Naive B cell (primary cell): ENCODE measurements at regions not wholly inside any gene's neighbourhood (a gene's known extent, or its start where the extent isn't known, plus 50 kb on each side); places are given as distances from the start of the nearest gene placed in this dataset.
"Not testable (repeated sequence)": the region's sequence is repeated elsewhere in the genome, so short reads cannot be mapped to it uniquely, and the experiment has no call there.

Source experiments
- ATAC-seq, 2 donors: fragments of 150-1000 bp; cut with Tn5 transposase; 2 replicates each; pipeline ENCODE4 v1.10.0; 2021; ENCODE audit warnings: low read depth in 2 of 2, mild to moderate bottlenecking in 2 of 2, moderate library complexity in 2 of 2
- DNase-seq: peaks from one replicate; pipeline ENCODE4 v3.0.0; 2022
- H3K27ac Mint-ChIP-seq, 6 donors: one replicate each; pipeline ENCODE4 v1.8.0; 2020 to 2022; ENCODE audit warnings: mild to moderate bottlenecking in 6 of 6, mixed read lengths in 6 of 6, moderate library complexity in 5 of 6, inconsistent platforms in 2 of 6
- H3K27me3 Mint-ChIP-seq, 3 donors: one replicate each; pipeline ENCODE4 v1.8.0; 2021 to 2022; ENCODE audit warnings: mixed read lengths in 3 of 3, mild to moderate bottlenecking in 1 of 3
- H3K36me3 Mint-ChIP-seq, 2 donors: one replicate each; pipeline ENCODE4 v1.8.0; 2020 to 2022; ENCODE audit warnings: mixed read lengths in 2 of 2, inconsistent platforms in 1 of 2, mild to moderate bottlenecking in 1 of 2
- H3K4me1 Mint-ChIP-seq, 3 donors: one replicate each; pipeline ENCODE4 v1.8.0; 2020 to 2022; ENCODE audit warnings: mixed read lengths in 3 of 3, inconsistent platforms in 1 of 3, mild to moderate bottlenecking in 1 of 3, moderate library complexity in 1 of 3
- H3K4me3 Mint-ChIP-seq, 8 donors: one replicate each; pipeline ENCODE4 v1.8.0; 2020 to 2022; ENCODE audit warnings: mild to moderate bottlenecking in 8 of 8, mixed read lengths in 8 of 8, moderate library complexity in 8 of 8, inconsistent platforms in 2 of 8
- H3K9me3 Mint-ChIP-seq, 7 donors: one replicate each; pipeline ENCODE4 v1.8.0; 2020 to 2022; ENCODE audit warnings: mixed read lengths in 7 of 7, mild to moderate bottlenecking in 5 of 7, inconsistent platforms in 2 of 7, moderate library complexity in 1 of 7

DNA sequence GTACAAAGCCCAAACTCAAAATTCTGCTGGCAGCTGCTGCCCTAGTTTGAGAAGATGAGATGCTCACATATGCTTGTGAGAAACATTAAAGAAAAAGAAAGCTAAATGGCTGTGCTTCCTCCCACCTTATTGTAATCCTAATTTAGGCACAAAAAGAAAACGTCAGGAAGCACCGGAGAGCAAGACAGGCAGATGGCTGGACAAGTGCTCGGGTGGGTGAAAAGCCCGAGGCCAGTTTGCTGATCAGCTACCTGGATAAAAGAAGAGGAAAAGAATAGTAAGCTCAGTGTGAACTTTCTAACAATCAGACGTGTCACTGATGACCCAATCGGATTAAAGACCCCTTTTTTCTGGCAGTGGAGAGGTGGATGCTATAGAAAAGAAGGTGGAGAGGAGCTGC is 368.0 kb upstream of the ATP10A start:
- ATAC-seq, result no peak
- no peak for DNase-seq
- peaks cover 12 to 30% (median 18%) of the 10 kb centered on the region in 7 donors for H3K9me3 Mint-ChIP-seq
- H3K4me3 Mint-ChIP-seq, result no peak overlapping the region
- no peaks in the 10 kb centered on the region for H3K27me3 Mint-ChIP-seq
- H3K4me1 Mint-ChIP-seq, result no peaks in the 10 kb centered on the region
- H3K36me3 Mint-ChIP-seq, result peaks cover 9 to 17% of the 10 kb centered on the region in 2 donors
- no peak overlapping the region for H3K27ac Mint-ChIP-seq

DNA sequence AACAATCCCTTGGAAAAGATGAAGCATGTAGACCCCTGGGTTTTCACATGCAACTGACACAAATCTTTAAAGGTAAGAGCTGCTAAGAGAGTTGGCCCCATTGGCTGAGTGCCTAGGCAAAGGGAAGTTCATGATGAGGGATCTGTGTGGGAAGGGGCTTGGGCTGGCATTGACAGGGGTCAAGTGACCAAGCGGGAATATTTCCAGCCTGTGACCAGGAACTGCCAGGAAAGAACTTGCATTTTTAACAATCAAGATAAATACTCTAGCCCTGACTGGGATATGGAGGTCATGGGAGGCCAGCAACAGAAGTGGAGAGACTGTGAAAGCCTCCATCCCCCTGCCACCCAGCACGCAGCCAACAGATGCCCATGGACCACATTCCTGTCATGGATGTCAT is 361.1 kb upstream of the ATP10A start:
- H3K4me3 Mint-ChIP-seq, result no peak overlapping the region
- peaks cover 0 to 2% (median 0%) of the 10 kb centered on the region in 3 donors for H3K27me3 Mint-ChIP-seq
- H3K4me1 Mint-ChIP-seq, result no peaks in the 10 kb centered on the region

DNA sequence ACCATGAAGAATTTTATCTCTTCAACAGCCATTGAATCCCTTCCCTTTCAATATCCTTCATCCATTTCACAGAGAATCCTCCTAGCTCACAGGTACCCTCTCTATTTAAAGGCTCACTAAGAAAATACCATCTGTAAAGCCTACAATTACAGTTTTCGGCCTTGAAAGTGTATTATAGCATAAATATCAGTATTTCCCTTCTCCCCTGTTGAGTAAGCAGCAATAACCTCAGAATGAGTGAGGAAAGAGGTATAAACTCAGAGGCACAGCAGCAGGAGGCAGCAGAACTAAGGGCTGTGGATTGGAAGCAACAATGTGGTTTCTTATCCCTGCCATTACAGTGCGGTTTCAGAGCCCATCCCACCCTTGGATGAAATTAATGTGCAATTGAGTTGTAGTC is 360.6 kb upstream of the ATP10A start:
- no peak overlapping the region for H3K4me3 Mint-ChIP-seq
- peaks cover 11 to 20% (median 17%) of the 10 kb centered on the region in 7 donors for H3K9me3 Mint-ChIP-seq
- no peak for DNase-seq
- ATAC-seq, result no peak
- H3K27me3 Mint-ChIP-seq, result peaks cover 0 to 6% (median 0%) of the 10 kb centered on the region in 3 donors
- H3K27ac Mint-ChIP-seq, result no peak overlapping the region
- H3K4me1 Mint-ChIP-seq, result no peaks in the 10 kb centered on the region
- H3K36me3 Mint-ChIP-seq, result peaks cover 9 to 17% of the 10 kb centered on the region in 2 donors

More for the DNA sequence above, 361.1 kb upstream of the ATP10A start:
- DNase-seq, result no peak
- no peak overlapping the region for H3K27ac Mint-ChIP-seq
- ATAC-seq, result no peak
- peaks cover 12 to 24% (median 17%) of the 10 kb centered on the region in 7 donors for H3K9me3 Mint-ChIP-seq
- H3K36me3 Mint-ChIP-seq, result peaks cover 9 to 17% of the 10 kb centered on the region in 2 donors

DNA sequence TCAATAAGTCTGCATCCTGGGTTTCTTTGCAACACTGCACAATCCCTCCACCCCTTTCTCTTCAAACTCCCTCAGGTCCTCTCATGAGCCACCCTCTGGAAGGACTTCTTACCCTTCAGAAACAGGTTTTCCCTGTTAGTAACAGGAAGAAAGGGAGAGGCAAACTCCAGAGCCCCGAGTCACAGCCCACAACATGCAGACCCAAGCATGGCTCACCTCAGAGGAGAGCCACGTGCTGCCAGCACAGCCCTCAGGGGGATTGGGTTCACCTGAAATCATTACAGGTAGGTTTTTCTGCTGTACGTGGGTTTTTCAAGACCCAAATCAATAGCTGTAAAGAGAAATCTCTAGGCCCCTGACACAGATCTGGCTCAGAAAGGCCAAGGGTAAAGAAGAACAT is 359.7 kb upstream of the ATP10A start:
- H3K4me1 Mint-ChIP-seq, result no peaks in the 10 kb centered on the region
- H3K27me3 Mint-ChIP-seq, result peaks cover 0 to 6% (median 0%) of the 10 kb centered on the region in 3 donors
- peaks cover 7 to 13% (median 10%) of the 10 kb centered on the region in 7 donors for H3K9me3 Mint-ChIP-seq

DNA sequence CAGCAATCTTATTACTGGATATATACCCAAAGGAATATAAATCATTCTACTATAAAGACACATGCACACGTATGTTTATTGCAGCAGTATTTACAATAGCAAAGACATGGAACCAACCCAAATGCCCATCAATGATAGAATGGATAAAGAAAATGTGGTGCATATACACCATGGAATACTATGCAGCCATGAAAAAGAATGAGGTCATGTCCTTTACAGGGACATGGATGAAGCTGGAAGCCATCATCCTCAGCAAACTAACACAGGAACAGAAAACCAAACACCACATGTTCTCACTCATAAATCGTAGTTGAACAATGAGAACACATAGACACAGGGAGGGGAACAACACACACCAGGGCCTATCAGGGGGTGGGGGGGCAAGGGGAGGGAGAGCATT is 353.9 kb upstream of the ATP10A start:
- peaks cover 0 to 16% (median 5%) of the 10 kb centered on the region in 7 donors for H3K9me3 Mint-ChIP-seq
- not testable (repeated sequence) for DNase-seq, ATAC-seq, H3K27ac Mint-ChIP-seq, H3K4me3 Mint-ChIP-seq, H3K36me3 Mint-ChIP-seq, H3K27me3 Mint-ChIP-seq, H3K4me1 Mint-ChIP-seq

More for the DNA sequence above, 359.7 kb upstream of the ATP10A start:
- no peak overlapping the region for H3K27ac Mint-ChIP-seq
- no peak overlapping the region for H3K4me3 Mint-ChIP-seq
- ATAC-seq (no peak), DNase-seq (no peak)
- peaks cover 9 to 11% of the 10 kb centered on the region in 2 donors for H3K36me3 Mint-ChIP-seq

DNA sequence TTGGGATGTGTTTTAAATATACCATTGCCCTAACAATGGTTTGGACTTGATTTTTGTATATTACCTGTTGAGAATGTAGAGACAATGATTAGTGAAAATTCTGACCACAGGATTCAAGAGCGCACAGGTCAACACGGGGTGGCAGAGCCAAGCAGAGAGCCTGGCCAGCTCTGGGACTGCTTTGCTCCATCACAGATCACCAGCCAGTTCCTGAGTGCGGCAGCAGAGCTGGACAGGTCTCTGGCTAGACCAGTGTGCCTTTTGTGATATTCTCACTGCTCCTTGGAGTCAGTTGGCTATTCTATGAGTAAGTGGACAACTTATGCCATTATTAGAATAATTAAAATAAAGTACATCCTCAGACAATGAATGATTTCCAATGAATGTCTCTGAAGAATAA is 351.2 kb upstream of the ATP10A start:
- no peaks in the 10 kb centered on the region for H3K4me1 Mint-ChIP-seq
- H3K4me3 Mint-ChIP-seq, result no peak overlapping the region
- H3K36me3 Mint-ChIP-seq, result no peaks in the 10 kb centered on the region
- ATAC-seq, result no peak
- peaks cover 0 to 11% (median 5%) of the 10 kb centered on the region in 7 donors for H3K9me3 Mint-ChIP-seq
- H3K27ac Mint-ChIP-seq, result no peak overlapping the region
- DNase-seq, result no peak
- H3K27me3 Mint-ChIP-seq, result peaks cover 0 to 4% (median 4%) of the 10 kb centered on the region in 3 donors

DNA sequence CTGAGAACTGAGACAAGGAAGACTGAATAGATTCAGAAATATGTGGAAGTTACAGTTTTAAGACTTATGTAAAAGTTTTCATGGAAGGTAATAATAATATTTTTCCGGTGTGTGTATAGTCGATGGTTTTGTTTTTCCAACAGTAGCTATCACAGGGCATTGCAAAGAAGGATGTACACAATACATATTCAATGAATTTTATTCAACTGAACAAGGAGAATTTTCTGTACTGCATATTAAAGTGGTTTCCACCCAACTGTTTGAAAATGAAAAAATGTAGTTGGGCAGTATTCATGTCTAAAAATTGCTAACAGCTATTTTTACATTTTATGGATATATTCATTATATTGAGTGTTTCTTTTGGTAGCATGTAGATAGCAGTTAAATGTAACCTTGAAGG is 350.3 kb upstream of the ATP10A start:
- ATAC-seq, result no peak
- H3K4me3 Mint-ChIP-seq, result no peak overlapping the region

DNA sequence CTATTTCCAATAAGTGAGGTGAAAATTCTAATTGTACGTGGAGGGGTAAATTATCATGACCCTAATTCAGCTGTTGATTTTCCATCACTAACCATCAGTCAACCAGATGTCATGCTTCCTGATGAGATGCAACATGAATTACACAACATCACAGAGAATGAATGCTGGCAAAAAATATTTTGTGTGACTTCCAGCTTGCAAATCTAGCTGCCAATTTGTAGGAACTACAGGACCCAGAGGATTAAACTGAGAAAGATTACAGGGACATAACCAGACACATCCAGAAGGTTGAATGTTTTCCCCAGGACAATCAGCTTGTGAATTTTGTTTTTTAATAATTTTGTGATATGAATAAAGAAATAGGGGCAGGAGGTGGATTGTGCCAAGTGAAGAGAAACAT is 349.0 kb upstream of the ATP10A start:
- DNase-seq, result no peak
- ATAC-seq, result no peak
- no peak overlapping the region for H3K4me3 Mint-ChIP-seq

More for the DNA sequence above, 350.3 kb upstream of the ATP10A start:
- H3K27me3 Mint-ChIP-seq, result peaks cover 0 to 4% (median 0%) of the 10 kb centered on the region in 3 donors
- H3K4me1 Mint-ChIP-seq, result no peaks in the 10 kb centered on the region
- no peak overlapping the region for H3K27ac Mint-ChIP-seq
- H3K36me3 Mint-ChIP-seq, result no peaks in the 10 kb centered on the region
- DNase-seq, result no peak
- peaks cover 0 to 14% (median 5%) of the 10 kb centered on the region in 7 donors for H3K9me3 Mint-ChIP-seq

DNA sequence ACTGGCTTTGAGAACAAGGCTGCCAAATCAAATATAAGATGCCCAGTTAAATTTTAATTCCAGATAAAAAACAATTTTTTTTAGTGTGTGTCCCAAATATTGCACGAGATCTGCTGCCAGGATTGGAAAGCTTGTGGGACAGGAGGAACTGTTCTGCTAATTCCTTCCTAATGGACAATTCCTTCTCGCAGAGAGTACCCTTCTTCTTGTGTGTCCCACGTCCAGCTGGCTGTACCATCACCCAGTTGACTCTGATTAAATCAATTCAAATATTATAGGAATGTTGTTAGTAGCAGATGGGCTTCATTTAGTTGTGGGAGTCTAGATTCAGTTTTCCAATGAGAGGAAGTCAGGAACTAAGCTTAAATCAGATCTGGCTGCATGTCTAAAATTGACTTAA is 347.9 kb upstream of the ATP10A start:
- H3K27me3 Mint-ChIP-seq, result peaks cover 0 to 4% (median 0%) of the 10 kb centered on the region in 3 donors
- ATAC-seq (no peak), DNase-seq (no peak)
- no peak overlapping the region for H3K27ac Mint-ChIP-seq
- no peak overlapping the region for H3K4me3 Mint-ChIP-seq
- peaks cover 0 to 16% (median 0%) of the 10 kb centered on the region in 7 donors for H3K9me3 Mint-ChIP-seq
- H3K36me3 Mint-ChIP-seq, result no peaks in the 10 kb centered on the region
- H3K4me1 Mint-ChIP-seq, result no peaks in the 10 kb centered on the region

More for the DNA sequence above, 349.0 kb upstream of the ATP10A start:
- Mint-ChIP-seq H3K4me1 (no peaks in the 10 kb centered on the region), H3K36me3 (no peaks in the 10 kb centered on the region), H3K27me3 (peaks cover 0 to 4% (median 0%) of the 10 kb centered on the region in 3 donors), H3K27ac (no peak overlapping the region), H3K9me3 (peaks cover 0 to 16% (median 5%) of the 10 kb centered on the region in 7 donors)

DNA sequence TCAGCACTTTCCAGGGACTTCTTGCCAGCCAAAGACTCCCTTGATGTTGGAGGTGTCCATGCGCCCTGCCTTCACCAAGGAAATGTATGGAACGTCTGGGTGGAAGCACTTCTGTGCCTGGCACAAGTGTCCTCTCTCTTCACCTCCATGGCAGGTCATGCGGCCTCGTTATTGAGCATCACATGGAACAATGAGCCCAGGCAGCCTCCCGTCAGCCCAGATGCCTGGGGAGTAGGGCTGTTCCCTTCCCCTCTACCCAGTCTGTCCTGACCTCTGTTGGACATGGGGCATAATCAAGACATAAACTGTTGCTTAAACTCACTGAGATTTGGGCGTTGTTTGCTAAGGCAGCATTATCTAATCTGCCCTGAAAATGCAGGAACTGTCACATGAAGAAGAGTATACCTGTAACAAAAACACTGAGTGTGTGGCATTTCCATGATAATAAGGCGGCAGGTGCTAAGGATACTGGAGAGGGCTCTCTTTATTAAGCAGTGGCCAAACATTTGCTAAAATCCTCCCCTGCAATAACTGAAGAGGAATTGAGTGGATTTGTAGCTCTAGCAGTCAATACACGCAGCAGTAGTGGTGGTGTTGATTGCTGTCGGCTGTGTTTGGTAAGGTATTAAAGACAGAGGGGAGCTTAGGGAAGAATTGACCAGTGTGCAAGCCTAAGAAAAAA is 338.2 kb upstream of the ATP10A start:
- H3K36me3 Mint-ChIP-seq, result no peaks in the 10 kb centered on the region
- H3K4me1 Mint-ChIP-seq, result no peaks in the 10 kb centered on the region
- DNase-seq, result no peak

DNA sequence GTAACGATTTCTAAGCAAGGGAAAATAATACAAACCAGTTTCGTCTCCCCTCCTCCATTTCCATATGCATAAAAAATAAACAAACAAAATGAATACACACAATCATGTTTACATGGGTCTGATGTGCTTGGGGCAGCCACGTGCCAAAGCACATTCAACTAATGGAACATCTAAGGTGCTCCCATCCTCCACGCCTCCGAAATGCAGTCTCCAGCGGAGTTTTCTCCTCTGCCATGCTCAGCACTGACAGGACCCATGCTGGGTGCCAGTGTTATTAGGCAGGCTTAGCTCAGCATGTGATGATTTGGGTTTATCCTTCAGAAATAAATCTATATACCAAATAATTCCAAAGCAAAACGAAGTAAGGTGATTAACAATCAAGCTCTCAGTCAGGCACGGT is 337.3 kb upstream of the ATP10A start:
- Mint-ChIP-seq H3K4me3 (no peak overlapping the region), H3K36me3 (no peaks in the 10 kb centered on the region), H3K27me3 (peaks cover 0 to 5% (median 5%) of the 10 kb centered on the region in 3 donors), H3K4me1 (no peaks in the 10 kb centered on the region), H3K27ac (no peak overlapping the region), H3K9me3 (peaks cover 0 to 5% (median 0%) of the 10 kb centered on the region in 7 donors)
- no peak for DNase-seq
- no peak for ATAC-seq

More for the DNA sequence above, 338.2 kb upstream of the ATP10A start:
- H3K4me3 Mint-ChIP-seq, result no peak overlapping the region
- H3K27me3 Mint-ChIP-seq, result peaks cover 0 to 5% (median 5%) of the 10 kb centered on the region in 3 donors
- H3K27ac Mint-ChIP-seq, result no peak overlapping the region
- H3K9me3 Mint-ChIP-seq, result peaks cover 0 to 5% (median 0%) of the 10 kb centered on the region in 7 donors
- no peak for ATAC-seq

DNA sequence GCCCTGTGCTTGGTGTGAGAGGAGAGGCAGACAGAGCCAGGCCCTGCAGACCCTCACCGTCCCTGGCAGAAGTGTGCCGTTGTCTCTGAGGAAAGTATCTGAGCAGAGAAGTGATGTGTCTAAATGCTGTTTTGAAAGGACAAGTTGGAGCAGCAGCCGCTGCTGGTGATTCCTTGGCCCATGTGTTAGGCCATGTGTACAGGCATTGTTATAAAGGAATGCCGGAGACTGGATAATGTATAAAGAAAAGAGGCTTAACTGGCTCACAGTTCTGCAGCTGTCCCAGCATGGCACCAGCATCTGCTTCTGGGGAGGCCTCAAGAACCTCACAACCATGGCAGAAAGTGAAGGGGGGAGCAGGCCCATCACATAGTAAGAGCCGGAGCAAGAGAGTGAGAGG is 334.6 kb upstream of the ATP10A start:
- DNase-seq (no peak), ATAC-seq (no peak)
- Mint-ChIP-seq H3K36me3 (no peaks in the 10 kb centered on the region), H3K27me3 (peaks cover 0 to 5% (median 5%) of the 10 kb centered on the region in 3 donors), H3K27ac (no peak overlapping the region), H3K4me3 (no peak overlapping the region), H3K4me1 (no peaks in the 10 kb centered on the region), H3K9me3 (peaks cover 0 to 5% (median 0%) of the 10 kb centered on the region in 7 donors)

DNA sequence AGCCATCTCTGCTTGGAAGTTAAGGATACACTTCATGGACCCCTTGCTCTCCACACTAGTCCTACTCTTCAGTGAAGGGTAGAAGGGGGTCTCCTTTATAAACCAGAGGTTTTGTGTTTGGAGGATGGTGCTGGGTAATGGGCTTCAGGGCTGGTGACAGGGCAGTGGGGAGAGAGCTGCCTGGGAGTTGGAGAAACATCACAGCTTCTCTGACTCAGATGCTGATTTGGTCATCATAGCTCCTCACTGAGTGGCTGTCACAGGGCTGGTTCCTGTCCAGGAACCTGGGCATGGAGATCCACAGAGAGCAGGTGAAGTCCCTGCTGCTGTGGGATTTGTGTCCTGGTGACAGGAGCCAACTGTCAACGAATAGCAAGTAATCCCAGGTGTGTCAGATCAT is 333.9 kb upstream of the ATP10A start:
- no peaks in the 10 kb centered on the region for H3K36me3 Mint-ChIP-seq
- H3K27ac Mint-ChIP-seq, result no peak overlapping the region
- H3K27me3 Mint-ChIP-seq, result peaks cover 0 to 5% (median 5%) of the 10 kb centered on the region in 3 donors
- ATAC-seq, result no peak
- H3K4me3 Mint-ChIP-seq, result no peak overlapping the region
- H3K9me3 Mint-ChIP-seq, result peaks cover 0 to 5% (median 0%) of the 10 kb centered on the region in 7 donors
- no peaks in the 10 kb centered on the region for H3K4me1 Mint-ChIP-seq
- DNase-seq, result no peak

DNA sequence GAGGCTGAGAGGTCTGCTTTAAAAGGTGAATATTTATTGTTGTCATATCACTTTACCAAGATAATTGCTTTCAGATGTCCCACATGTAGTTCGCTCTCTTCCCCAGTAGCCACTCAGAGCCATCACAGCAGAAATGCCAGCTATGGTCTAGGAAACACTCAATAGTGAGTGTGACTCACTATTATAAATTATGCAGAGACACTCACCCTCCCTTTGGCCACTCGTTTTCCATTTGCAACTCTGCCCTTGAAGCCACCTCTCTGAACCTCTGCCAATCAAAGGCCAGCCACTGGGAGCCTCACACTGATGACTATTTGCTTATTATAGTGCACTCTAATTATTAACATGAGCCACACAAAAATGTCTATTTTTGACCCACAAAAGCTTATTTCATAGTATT is 328.1 kb upstream of the ATP10A start:
- H3K27ac Mint-ChIP-seq, result no peak overlapping the region
- H3K4me3 Mint-ChIP-seq, result no peak overlapping the region
- peaks cover 0 to 3% (median 0%) of the 10 kb centered on the region in 7 donors for H3K9me3 Mint-ChIP-seq
- H3K36me3 Mint-ChIP-seq, result no peaks in the 10 kb centered on the region
- no peak for DNase-seq
- H3K4me1 Mint-ChIP-seq, result no peaks in the 10 kb centered on the region
- H3K27me3 Mint-ChIP-seq, result no peaks in the 10 kb centered on the region
- ATAC-seq, result no peak
